ENCODE measurements at regions not wholly inside any gene's neighbourhood (a gene's known extent, or its start where the extent isn't known, plus 50 kb on each side); places are given as distances from the start of the nearest gene placed in this dataset.

- no peak for DNase-seq (ENCODE audit: extremely low read depth, insufficient read length)
- no peak for TF ChIP-seq CTCF (IDR thresholded peaks at IDR 0.05; ENCODE audit: insufficient read depth, low read length, poor library complexity, severe bottlenecking)
- H3K4me3 ChIP-seq (replicated peaks; ENCODE audit: low read depth, low read length) = no peak overlapping the region
- H3K27me3 ChIP-seq (replicated peaks; ENCODE audit: control insufficient read depth, insufficient read depth, low read length) = no peaks in the 10 kb centered on the region
- H3K36me3 ChIP-seq (ENCODE audit: control insufficient read depth, insufficient read depth, low read length) = no peaks in the 10 kb centered on the region
Measured at GRCh38 chr7:86951895-86952294, 107.6 kb downstream of the ELAPOR2 start.

- DNase-seq (ENCODE audit: extremely low read depth, insufficient read length) = no peak
- Histone ChIP-seq H3K27me3 (replicated peaks; ENCODE audit: control insufficient read depth, insufficient read depth, low read length) (no peaks in the 10 kb centered on the region), H3K36me3 (ENCODE audit: control insufficient read depth, insufficient read depth, low read length) (no peaks in the 10 kb centered on the region), H3K4me3 (replicated peaks; ENCODE audit: low read depth, low read length) (no peak overlapping the region)
- TF ChIP-seq CTCF (IDR thresholded peaks at IDR 0.05; ENCODE audit: insufficient read depth, low read length, poor library complexity, severe bottlenecking) = no peak
Measured at GRCh38 chr7:86950944-86951343, 108.5 kb downstream of the ELAPOR2 start.

GRCh38 chr7:86950360-86950759 lies 109.1 kb downstream of the ELAPOR2 start:
- no peaks in the 10 kb centered on the region for H3K36me3 ChIP-seq (ENCODE audit: control insufficient read depth, insufficient read depth, low read length)
- TF ChIP-seq CTCF (IDR thresholded peaks at IDR 0.05; ENCODE audit: insufficient read depth, low read length, poor library complexity, severe bottlenecking) = peak; percentile 30
- no peaks in the 10 kb centered on the region for H3K27me3 ChIP-seq (replicated peaks; ENCODE audit: control insufficient read depth, insufficient read depth, low read length)
- H3K4me3 ChIP-seq (replicated peaks; ENCODE audit: low read depth, low read length) = no peak overlapping the region
- peak; percentile 43 for DNase-seq (ENCODE audit: extremely low read depth, insufficient read length)

- H3K4me3 ChIP-seq (replicated peaks; ENCODE audit: low read depth, low read length) = no peak overlapping the region
- no peaks in the 10 kb centered on the region for H3K36me3 ChIP-seq (ENCODE audit: control insufficient read depth, insufficient read depth, low read length)
- no peaks in the 10 kb centered on the region for H3K27me3 ChIP-seq (replicated peaks; ENCODE audit: control insufficient read depth, insufficient read depth, low read length)
- DNase-seq (ENCODE audit: extremely low read depth, insufficient read length) = no peak
- no peak for TF ChIP-seq CTCF (IDR thresholded peaks at IDR 0.05; ENCODE audit: insufficient read depth, low read length, poor library complexity, severe bottlenecking)
Measured at GRCh38 chr7:86949779-86950260, 109.6 kb downstream of the ELAPOR2 start.

- no peaks in the 10 kb centered on the region for H3K27me3 ChIP-seq (replicated peaks; ENCODE audit: control insufficient read depth, insufficient read depth, low read length)
- TF ChIP-seq CTCF (IDR thresholded peaks at IDR 0.05; ENCODE audit: insufficient read depth, low read length, poor library complexity, severe bottlenecking) = no peak
- H3K36me3 ChIP-seq (ENCODE audit: control insufficient read depth, insufficient read depth, low read length) = no peaks in the 10 kb centered on the region
- no peak overlapping the region for H3K4me3 ChIP-seq (replicated peaks; ENCODE audit: low read depth, low read length)
- peak; percentile 73 for DNase-seq (ENCODE audit: extremely low read depth, insufficient read length)
Measured at GRCh38 chr7:86949052-86949778, 110.2 kb downstream of the ELAPOR2 start.

All from GM06990 (cell line).